K562 (cell line): ENCODE measurements at regions not wholly inside any gene's neighbourhood (a gene's known extent, or its start where the extent isn't known, plus 50 kb on each side); places are given as distances from the start of the nearest gene placed in this dataset.

ENCODE experiments used
- ATAC-seq: fragments of 200-7000 bp; cut with Tn5 transposase; 3 replicates; pipeline ENCODE4 v1.9.1; 2020; ENCODE audit warnings: moderate library complexity
- BruUV-seq: library from RNA; stranded (reverse); fragments of 400-500 nt; replicated peaks from 2 replicates; lab custom pipeline; 2021; lab: Mats Ljungman, UMichigan
- CTCF ChIA-PET: fragments of 300-600 bp; formaldehyde crosslinking; extraction: SDS; loops from one replicate; lab custom pipeline; 2021; ENCODE audit warnings: low intra/inter-chr PET ratio; lab: Yijun Ruan, JAX
- POLR2A ChIA-PET: fragments of 300-600, 350-650 bp; sonication (Branson Sonifier 250); formaldehyde crosslinking; extraction: SDS; loops from one replicate; lab custom pipeline; 2021; ENCODE audit warnings: antibody characterized with exemption, inconsistent platforms; lab: Yijun Ruan, JAX
- DNase-seq, 4 experiments: peaks; one replicate each; pipeline versions ENCODE4 v3.0.0 to v3.0.0-alpha.2; 2011 to 2018; ENCODE audit warnings: low spot score in 3 of 4, mixed read lengths in 3 of 4; ENCODE audit errors: extremely low read depth in 1 of 4
- FAIRE-seq: peaks from 2 replicates; lab custom pipeline; 2011; peaks lifted over from hg19 to GRCh38; lab: Jason Lieb, UNC
- H2AFZ ChIP-seq: 2 replicates; pipeline ENCODE4 v1.6.0; 2011; ENCODE audit warnings: low read depth, low read length, control low read depth, inconsistent platforms
- H3K27ac ChIP-seq: fragments of 200-600 bp; 3 replicates; pipeline ENCODE4 v1.8.0; 2011; ENCODE audit warnings: low read depth, mild to moderate bottlenecking, control low read depth, inconsistent platforms, low read length, moderate library complexity, mixed read lengths; ENCODE audit errors: extremely low read depth
- H3K27me3 ChIP-seq, 2 experiments: fragments of 300-600 bp in 1 of 2; 2 replicates in 1 of 2; 3 replicates in 1 of 2; pipeline versions ENCODE4 v1.6.0 to v1.8.0; 2011; ENCODE audit warnings: inconsistent platforms in 2 of 2, low read length in 2 of 2, mild to moderate bottlenecking in 1 of 2, mixed read lengths in 1 of 2, moderate library complexity in 1 of 2; ENCODE audit not compliant: control insufficient read depth in 2 of 2, insufficient read depth in 2 of 2
- H3K36me3 ChIP-seq: fragments of 300-600 bp; 3 replicates; pipeline ENCODE4 v1.8.0; 2011; ENCODE audit warnings: mild to moderate bottlenecking, low read length, inconsistent platforms; ENCODE audit not compliant: control insufficient read depth, insufficient read depth
- H3K4me1 ChIP-seq, 2 experiments: fragments of 200-600 bp in 1 of 2; replicated peaks in 1 of 2; 2 replicates in 1 of 2; 3 replicates in 1 of 2; pipeline versions ENCODE4 v1.5.1 to v1.8.0; 2011; ENCODE audit warnings: inconsistent platforms in 2 of 2, low read length in 2 of 2, mild to moderate bottlenecking in 1 of 2, mixed read lengths in 1 of 2, moderate library complexity in 1 of 2; ENCODE audit not compliant: control insufficient read depth in 2 of 2, insufficient read depth in 2 of 2
- H3K4me2 ChIP-seq: 2 replicates; pipeline ENCODE4 v1.6.1; 2011; ENCODE audit warnings: low read length, control low read depth, inconsistent platforms, mixed read lengths; ENCODE audit not compliant: insufficient read depth
- H3K4me3 ChIP-seq: fragments of 200-600 bp; sonication (generic), shearing (Covaris generic); 2 replicates; pipeline ENCODE4 v1.5.1; 2016; ENCODE audit warnings: control low read depth, inconsistent platforms
- H3K79me2 ChIP-seq: fragments of 200-600 bp; 3 replicates; pipeline ENCODE4 v1.8.0; 2011; ENCODE audit warnings: low read length, inconsistent platforms; ENCODE audit not compliant: control insufficient read depth, insufficient read depth
- H3K9ac ChIP-seq, 2 experiments: 2 replicates each; pipeline versions ENCODE4 v1.6.0 to v1.6.1; 2011; ENCODE audit warnings: low read depth in 2 of 2, low read length in 2 of 2, control low read depth in 1 of 2, inconsistent platforms in 1 of 2, mild to moderate bottlenecking in 1 of 2, mixed read lengths in 1 of 2; ENCODE audit not compliant: insufficient read depth in 1 of 2
- H3K9me1 ChIP-seq: one replicate; pipeline ENCODE4 v1.6.0; 2011; ENCODE audit warnings: inconsistent platforms, mild to moderate bottlenecking, low read length, moderate library complexity; ENCODE audit not compliant: control insufficient read depth, insufficient read depth
- H3K9me3 ChIP-seq: replicated peaks from 2 replicates; pipeline ENCODE4 v1.5.1; 2011; ENCODE audit warnings: low read depth, low read length, inconsistent platforms; ENCODE audit not compliant: control insufficient read depth, insufficient read depth
- H4K20me1 ChIP-seq: replicated peaks from 2 replicates; pipeline ENCODE4 v1.6.1; 2011; ENCODE audit warnings: low read length, inconsistent platforms, mixed read lengths; ENCODE audit not compliant: control insufficient read depth, insufficient read depth
- ELK3 ChIP-seq: fragments of 450-650 bp; formaldehyde crosslinking; IDR thresholded peaks from 2 replicates; pipeline ENCODE4 v1.4.0; 2020; ENCODE audit warnings: mild to moderate bottlenecking
- NCOA2 ChIP-seq, 2 experiments: fragments of 450-650 bp; IDR thresholded peaks; 2 replicates each; pipeline ENCODE4 v1.6.1; 2018; ENCODE audit warnings: mild to moderate bottlenecking in 2 of 2, moderate library complexity in 1 of 2; ENCODE audit not compliant: partially characterized antibody in 2 of 2
- PTRF ChIP-seq: fragments of 450-650 bp; IDR thresholded peaks from 2 replicates; pipeline ENCODE4 v1.6.1; 2016; ENCODE audit warnings: mild to moderate bottlenecking, missing genetic modification characterization, missing compliant biosample characterization
- ZNF134 ChIP-seq: fragments of 250-450 bp; sonication (Bioruptor Pico); conservative IDR thresholded peaks from 2 replicates; pipeline ENCODE4 v1.4.0; 2020
- ZNF395 ChIP-seq: fragments of 200-800 bp; sonication (Bioruptor generic); IDR thresholded peaks from 2 replicates; pipeline ENCODE4 v1.6.1; 2017; ENCODE audit warnings: missing genetic modification characterization, missing compliant biosample characterization
- WGBS: fragments of 100-300 bp; shearing (Covaris generic); methylation state at CpG from one replicate; pipeline ENCODE4 v1.1.6; 2016; ENCODE audit warnings: low coverage, mixed read lengths; ENCODE audit not compliant: insufficient coverage; ENCODE audit errors: missing lambda C conversion rate; 5-methylcytosine and 5-hydroxymethylcytosine counted together
- in situ Hi-C: fragments of 300-500 bp; cut with MboI; formaldehyde crosslinking; loops from 4 replicates; pipeline ENCODE4 v1.15.0; 2018; ENCODE audit warnings: inconsistent platforms, mixed read lengths
- intact Hi-C: fragments of 100-400 bp; cut with micrococcal nuclease; formaldehyde crosslinking; loops from 2 replicates; pipeline ENCODE4 v1.14.2; 2022

- no TSS peak for BruUV-seq
- no peak for DNase-seq
- Histone ChIP-seq H3K4me3 (no peak overlapping the region), H3K9me1 (no peaks in the 10 kb centered on the region), H3K79me2 (no peaks in the 10 kb centered on the region), H3K4me1 (no peaks in the 10 kb centered on the region), H3K9ac (no peak overlapping the region), H2AFZ (no peak overlapping the region), H4K20me1 (no peaks in the 10 kb centered on the region), H3K36me3 (no peaks in the 10 kb centered on the region), H3K27ac (no peak overlapping the region), H3K27me3 (no peaks in the 10 kb centered on the region), H3K9me3 (no peaks in the 10 kb centered on the region), H3K4me2 (no peak overlapping the region)
- 0% methylated on average over 2 of the region's 2 CpGs for WGBS
- TF ChIP-seq ZNF134 (CRISPR knock-in tag) (no peak), NCOA2 (IDR thresholded peaks at IDR 0.05; ENCODE audit: partially characterized antibody in 2 of 2) (no peak), ELK3 (CRISPR knock-in tag) (no peak), PTRF (tag) (no peak), ZNF395 (no peak)
- ChIA-PET POLR2A (interaction anchor here (1.1 kb wide), 1 partner anchor 14 kb away, joined by 3 read pairs; no protein-coding TSS in a partner anchor), CTCF (no interaction called here)
- in situ Hi-C loops: no loop called here
- no peak for ATAC-seq
- FAIRE-seq: no peak
- intact Hi-C loops: no loop called here
Measured at GRCh38 chr7:13835442-13835841, 154.0 kb downstream of the ETV1 start.
